Endothelial cell (in vitro differentiated cells): ENCODE measurements at regions not wholly inside any gene's neighbourhood (a gene's known extent, or its start where the extent isn't known, plus 50 kb on each side); places are given as distances from the start of the nearest gene placed in this dataset.
"Not testable (repeated sequence)": the region's sequence is repeated elsewhere in the genome, so short reads cannot be mapped to it uniquely, and the experiment has no call there.

Experiments
- DNase-seq: peaks from one replicate; pipeline ENCODE4 v3.0.0; 2021; ENCODE audit warnings: low spot score
- H3K27ac Mint-ChIP-seq: one replicate; pipeline ENCODE4 v1.8.0; 2021; ENCODE audit warnings: mixed read lengths, inconsistent platforms; ENCODE audit not compliant: unreplicated experiment
- H3K27me3 Mint-ChIP-seq: one replicate; pipeline ENCODE4 v1.8.0; 2021; ENCODE audit warnings: mild to moderate bottlenecking, moderate library complexity, mixed read lengths, inconsistent platforms; ENCODE audit not compliant: unreplicated experiment
- H3K36me3 Mint-ChIP-seq: one replicate; pipeline ENCODE4 v1.8.0; 2021; ENCODE audit warnings: mild to moderate bottlenecking, low read depth, mixed read lengths, inconsistent platforms; ENCODE audit not compliant: unreplicated experiment
- H3K4me1 Mint-ChIP-seq: one replicate; pipeline ENCODE4 v1.8.0; 2021; ENCODE audit warnings: mild to moderate bottlenecking, mixed read lengths, inconsistent platforms; ENCODE audit not compliant: unreplicated experiment
- H3K4me3 Mint-ChIP-seq: one replicate; pipeline ENCODE4 v1.8.0; 2021; ENCODE audit warnings: mild to moderate bottlenecking, mixed read lengths, inconsistent platforms; ENCODE audit not compliant: unreplicated experiment
- H3K9me3 Mint-ChIP-seq: one replicate; pipeline ENCODE4 v1.8.0; 2021; ENCODE audit warnings: mixed read lengths, inconsistent platforms; ENCODE audit not compliant: unreplicated experiment
- TF ChIP-seq, protein P1 (sequence below): fragments of 200-600 bp; sonication (generic); IDR thresholded peaks from one replicate; pipeline ENCODE4 v1.5.0; 2021; ENCODE audit warnings: antibody characterized with exemption; ENCODE audit not compliant: unreplicated experiment

DNA sequence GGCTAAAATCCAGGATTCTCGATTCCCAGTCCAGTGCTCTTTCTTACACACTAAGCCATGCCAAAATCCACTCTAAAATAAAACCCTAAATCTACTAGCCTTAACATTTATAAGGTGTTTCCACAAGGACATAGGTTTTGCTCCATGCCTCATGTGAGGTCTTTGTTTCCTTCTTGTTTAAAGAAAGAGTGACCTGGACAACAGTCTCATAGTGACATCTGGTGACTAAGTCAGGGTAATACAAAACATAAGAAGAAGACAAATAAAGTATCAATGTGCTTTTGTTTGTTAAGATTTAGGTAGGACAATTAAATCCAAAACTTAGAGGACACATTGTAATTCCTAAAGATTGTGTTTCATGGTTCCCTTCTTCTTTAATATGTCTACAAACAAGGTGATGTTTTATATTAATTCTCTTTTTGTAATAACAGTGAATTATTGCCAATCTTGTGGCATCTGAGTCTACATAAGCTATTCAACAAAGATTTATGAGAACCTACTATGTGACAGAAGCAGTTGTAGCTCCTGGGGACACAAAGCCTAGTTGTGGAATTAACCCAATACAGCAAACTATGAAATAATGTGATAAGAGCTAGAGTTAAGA lies 93.0 kb upstream of the TRIM77 start:
- H3K36me3 Mint-ChIP-seq, H3K9me3 Mint-ChIP-seq, H3K27me3 Mint-ChIP-seq, DNase-seq, H3K4me1 Mint-ChIP-seq, H3K4me3 Mint-ChIP-seq: not testable (repeated sequence)
- H3K27ac Mint-ChIP-seq: peak overlapping the region; percentile 82
- TF ChIP-seq, protein P1, sequence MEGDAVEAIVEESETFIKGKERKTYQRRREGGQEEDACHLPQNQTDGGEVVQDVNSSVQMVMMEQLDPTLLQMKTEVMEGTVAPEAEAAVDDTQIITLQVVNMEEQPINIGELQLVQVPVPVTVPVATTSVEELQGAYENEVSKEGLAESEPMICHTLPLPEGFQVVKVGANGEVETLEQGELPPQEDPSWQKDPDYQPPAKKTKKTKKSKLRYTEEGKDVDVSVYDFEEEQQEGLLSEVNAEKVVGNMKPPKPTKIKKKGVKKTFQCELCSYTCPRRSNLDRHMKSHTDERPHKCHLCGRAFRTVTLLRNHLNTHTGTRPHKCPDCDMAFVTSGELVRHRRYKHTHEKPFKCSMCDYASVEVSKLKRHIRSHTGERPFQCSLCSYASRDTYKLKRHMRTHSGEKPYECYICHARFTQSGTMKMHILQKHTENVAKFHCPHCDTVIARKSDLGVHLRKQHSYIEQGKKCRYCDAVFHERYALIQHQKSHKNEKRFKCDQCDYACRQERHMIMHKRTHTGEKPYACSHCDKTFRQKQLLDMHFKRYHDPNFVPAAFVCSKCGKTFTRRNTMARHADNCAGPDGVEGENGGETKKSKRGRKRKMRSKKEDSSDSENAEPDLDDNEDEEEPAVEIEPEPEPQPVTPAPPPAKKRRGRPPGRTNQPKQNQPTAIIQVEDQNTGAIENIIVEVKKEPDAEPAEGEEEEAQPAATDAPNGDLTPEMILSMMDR: peak; percentile 25

DNA sequence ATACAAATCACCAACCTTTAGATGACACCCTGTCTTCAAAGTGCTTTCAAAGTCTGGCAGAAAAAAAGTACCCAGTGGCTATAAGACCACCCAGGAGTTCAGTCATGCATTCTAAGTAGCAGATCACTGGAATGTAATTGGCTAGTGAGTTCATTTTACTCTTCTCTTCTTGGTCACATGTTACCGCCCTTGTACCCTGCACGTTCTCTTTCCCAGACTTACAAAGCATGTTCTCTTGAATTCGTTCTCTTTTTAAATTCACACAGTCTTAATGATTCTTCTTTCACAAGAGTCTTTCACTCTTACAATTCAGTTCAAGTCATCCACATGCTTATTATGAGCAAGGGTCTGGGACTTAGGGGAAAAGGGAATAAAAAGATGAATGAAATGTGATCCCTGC lies 89.4 kb upstream of the TRIM77 start:
- not testable (repeated sequence) for H3K27ac Mint-ChIP-seq, H3K27me3 Mint-ChIP-seq, H3K36me3 Mint-ChIP-seq, DNase-seq, H3K9me3 Mint-ChIP-seq, H3K4me3 Mint-ChIP-seq
- H3K4me1 Mint-ChIP-seq: peaks cover 13% of the 10 kb centered on the region

- Mint-ChIP-seq H3K9me3 (no peaks in the 10 kb centered on the region), H3K27ac (no peak overlapping the region), H3K4me3 (no peak overlapping the region), H3K36me3 (no peaks in the 10 kb centered on the region), H3K4me1 (peaks cover 24% of the 10 kb centered on the region), H3K27me3 (no peaks in the 10 kb centered on the region)
- DNase-seq: peak; percentile 7
- TF ChIP-seq, protein P1: peak; percentile 44
These were observed 84.9 kb upstream of the TRIM77 start for GRCh38 chr11:89625171-89625570.

- no peaks in the 10 kb centered on the region for H3K9me3 Mint-ChIP-seq
- H3K27me3 Mint-ChIP-seq: no peaks in the 10 kb centered on the region
- H3K4me1 Mint-ChIP-seq: peaks cover 18% of the 10 kb centered on the region
- no peak overlapping the region for H3K4me3 Mint-ChIP-seq
- TF ChIP-seq, protein P1: no peak
- DNase-seq: no peak
- no peaks in the 10 kb centered on the region for H3K36me3 Mint-ChIP-seq
- H3K27ac Mint-ChIP-seq: peak overlapping the region; percentile 78
These were observed 83.7 kb upstream of the TRIM77 start for GRCh38 chr11:89626366-89626765.

DNA sequence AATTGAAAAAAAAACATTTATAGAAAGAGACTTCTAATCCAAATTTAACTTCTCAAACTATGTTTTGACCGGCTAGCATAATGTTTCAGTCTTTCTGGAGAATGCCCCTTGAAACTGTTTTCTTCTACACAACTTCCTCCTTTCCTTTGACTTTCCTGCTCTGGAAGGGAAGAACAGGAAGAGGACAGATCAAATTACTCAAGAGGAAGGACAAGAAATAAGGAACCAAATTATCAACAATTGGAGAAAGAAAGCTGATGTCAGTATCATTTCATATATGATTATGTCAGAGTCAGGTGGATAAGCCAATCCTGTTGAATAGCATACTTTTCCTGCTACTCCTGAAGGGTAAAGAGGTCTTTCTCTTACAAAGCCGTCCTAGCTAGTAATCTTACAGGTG lies 83.2 kb upstream of the TRIM77 start:
- Mint-ChIP-seq H3K27ac (peak overlapping the region; percentile 87), H3K4me1 (peaks cover 18% of the 10 kb centered on the region)
- not testable (repeated sequence) for H3K4me3 Mint-ChIP-seq, H3K27me3 Mint-ChIP-seq, DNase-seq, H3K36me3 Mint-ChIP-seq, H3K9me3 Mint-ChIP-seq

DNA sequence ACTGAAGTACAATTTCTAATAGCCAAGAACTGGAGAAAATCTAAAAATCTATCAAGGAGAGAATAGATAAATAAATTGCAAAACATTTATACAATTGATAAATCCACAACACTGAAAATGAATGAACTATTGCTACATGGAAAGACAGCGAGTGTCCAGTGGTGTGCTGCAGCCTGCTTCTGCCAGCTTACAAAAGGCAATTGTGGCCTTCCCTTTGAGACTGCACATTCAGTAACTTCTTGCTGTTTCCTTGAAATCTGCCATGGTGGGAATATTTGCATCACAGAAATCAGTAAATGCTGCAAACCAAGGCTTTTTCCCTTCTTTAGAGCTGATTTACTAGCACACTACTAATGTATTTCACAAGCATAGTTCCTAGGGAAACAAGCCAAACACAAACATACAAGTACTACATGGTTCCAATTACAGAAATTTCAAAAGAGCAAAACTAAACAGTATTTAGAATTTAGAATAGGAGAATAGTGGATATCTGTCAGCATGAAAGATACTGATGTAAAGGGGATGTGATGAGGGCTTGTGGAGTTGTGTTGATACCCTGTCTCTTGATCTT lies 76.9 kb upstream of the TRIM77 start:
- TF ChIP-seq, protein P1: no peak
- peak overlapping the region; percentile 24 for H3K27ac Mint-ChIP-seq
- H3K4me1 Mint-ChIP-seq: peaks cover 6% of the 10 kb centered on the region
- no peaks in the 10 kb centered on the region for H3K36me3 Mint-ChIP-seq
- no peaks in the 10 kb centered on the region for H3K27me3 Mint-ChIP-seq
- no peaks in the 10 kb centered on the region for H3K9me3 Mint-ChIP-seq
- no peak overlapping the region for H3K4me3 Mint-ChIP-seq
- DNase-seq: no peak

DNA sequence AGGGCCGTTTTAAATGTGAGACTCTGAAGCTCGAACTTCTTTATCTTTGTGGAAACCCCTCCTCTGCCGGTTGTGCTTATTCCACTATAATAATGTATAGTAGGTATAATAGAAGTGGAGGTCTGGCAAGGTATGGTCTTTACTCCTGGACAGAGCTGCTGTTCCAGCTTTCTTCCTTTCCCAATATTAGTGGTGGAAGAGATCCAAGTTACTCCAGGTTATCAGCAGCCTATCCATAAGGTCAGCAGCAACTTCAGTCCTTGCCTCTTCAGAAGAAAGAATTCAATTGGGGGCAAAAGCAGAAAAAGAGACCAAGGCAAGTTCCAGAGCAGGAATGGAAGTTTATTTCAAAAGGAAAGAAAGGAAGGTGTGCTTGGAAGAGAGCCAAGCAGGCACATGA lies 69.3 kb upstream of the TRIM77 start:
- not testable (repeated sequence) for H3K4me1 Mint-ChIP-seq, DNase-seq, H3K27ac Mint-ChIP-seq, H3K9me3 Mint-ChIP-seq, H3K36me3 Mint-ChIP-seq, H3K4me3 Mint-ChIP-seq, H3K27me3 Mint-ChIP-seq

DNA sequence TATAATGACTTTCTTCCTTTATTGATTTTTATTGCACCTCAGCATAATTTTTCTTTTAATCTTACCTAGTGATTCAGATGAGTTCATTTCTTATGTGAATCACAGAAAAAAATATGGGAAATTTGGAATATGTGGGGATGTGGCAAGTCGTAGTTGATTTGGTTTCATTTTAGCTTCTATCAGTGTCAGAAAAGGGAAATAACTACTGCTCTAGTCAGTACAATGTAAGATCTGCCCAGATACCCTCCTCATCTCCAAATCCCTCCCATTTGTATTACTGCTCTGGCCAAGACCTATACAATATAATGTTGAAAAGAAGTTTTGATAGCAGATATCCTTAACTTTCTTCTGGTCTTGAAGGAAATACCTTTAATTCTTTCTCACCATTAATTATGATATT lies 61.9 kb upstream of the TRIM77 start:
- H3K27ac Mint-ChIP-seq, H3K36me3 Mint-ChIP-seq, H3K4me3 Mint-ChIP-seq: not testable (repeated sequence)

DNA sequence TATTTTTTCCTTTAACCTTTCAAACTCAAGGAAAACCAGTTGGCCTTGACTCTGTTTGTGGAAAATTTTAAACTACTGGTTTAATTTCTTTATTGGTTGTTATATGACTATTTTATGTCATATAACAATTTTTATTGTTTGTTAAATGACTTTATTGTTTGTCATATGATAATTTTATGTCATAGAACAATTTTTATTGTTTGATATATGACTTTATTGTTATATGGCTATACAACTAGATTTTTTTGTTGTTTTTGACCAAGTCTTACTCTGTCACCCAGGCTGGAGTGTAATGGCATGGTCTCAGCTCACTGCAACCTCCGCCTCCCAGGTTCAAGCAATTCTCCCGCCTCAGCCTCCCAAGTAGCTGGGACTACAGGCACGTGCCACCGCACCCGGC lies 61.1 kb upstream of the TRIM77 start:
- not testable (repeated sequence) for H3K36me3 Mint-ChIP-seq, H3K27ac Mint-ChIP-seq

More for the DNA sequence above, 61.9 kb upstream of the TRIM77 start:
- H3K27me3 Mint-ChIP-seq, H3K4me1 Mint-ChIP-seq, H3K9me3 Mint-ChIP-seq, DNase-seq: not testable (repeated sequence)

More for the DNA sequence above, 61.1 kb upstream of the TRIM77 start:
- DNase-seq, H3K9me3 Mint-ChIP-seq, H3K4me3 Mint-ChIP-seq, H3K4me1 Mint-ChIP-seq, H3K27me3 Mint-ChIP-seq: not testable (repeated sequence)
